ENCODE measurements at regions not wholly inside any gene's neighbourhood (a gene's known extent, or its start where the extent isn't known, plus 50 kb on each side); places are given as distances from the start of the nearest gene placed in this dataset.

- TF ChIP-seq POLR2A (IDR thresholded peaks at IDR 0.05; ENCODE audit: control extremely low read depth in 1 of 2, low read depth in 2 of 2, low read length in 2 of 2) (no peak), ATF2 (IDR thresholded peaks at IDR 0.05; ENCODE audit: low read length) (no peak), RAD21 (IDR thresholded peaks at IDR 0.05 in 1 of 2, conservative IDR thresholded peaks at IDR 0.05 in 1 of 2; ENCODE audit: low read depth in 2 of 2, low read length in 2 of 2) (no peak), EP300 (IDR thresholded peaks at IDR 0.05; ENCODE audit: borderline replicate concordance in 1 of 2, low read depth in 2 of 2, low read length in 2 of 2) (no peak), JUND (IDR thresholded peaks at IDR 0.05; ENCODE audit: low read length) (no peak), CTCF (IDR thresholded peaks at IDR 0.05; ENCODE audit: control extremely low read depth in 1 of 3, insufficient read depth in 1 of 3, low read depth in 1 of 3, low read length in 3 of 3) (no peak), SUZ12 (IDR thresholded peaks at IDR 0.05; ENCODE audit: low read length) (no peak), POLR2AphosphoS5 (IDR thresholded peaks at IDR 0.05; ENCODE audit: low read depth, low read length) (no peak)
These were observed 1662.4 kb upstream of the ACO1 start for GRCh38 chr9:30722065-30722464.
